ENCODE measurements at regions not wholly inside any gene's neighbourhood (a gene's known extent, or its start where the extent isn't known, plus 50 kb on each side); places are given as distances from the start of the nearest gene placed in this dataset.

DNA sequence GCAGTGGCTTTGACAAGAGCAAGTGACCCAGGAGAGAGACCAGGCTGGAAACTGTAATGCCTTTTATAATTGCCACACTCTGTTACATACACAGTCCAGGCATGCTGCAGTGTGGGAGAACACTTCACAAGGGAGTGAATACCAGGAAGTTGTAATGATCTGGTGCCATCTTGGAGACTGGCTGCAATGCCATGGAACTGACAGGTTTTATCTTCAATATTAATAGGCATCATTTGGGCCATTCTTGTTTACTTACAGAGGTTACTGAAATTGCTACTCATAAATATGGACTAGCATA lies 274.3 kb downstream of the AUH start:
- no peak for TF ChIP-seq CTCF (IDR thresholded peaks at IDR 0.05)
- no peak for TF ChIP-seq POLR2A (IDR thresholded peaks at IDR 0.05)
- TF ChIP-seq POLR2AphosphoS5 (IDR thresholded peaks at IDR 0.05), result no peak
